ENCODE measurements at regions not wholly inside any gene's neighbourhood (a gene's known extent, or its start where the extent isn't known, plus 50 kb on each side); places are given as distances from the start of the nearest gene placed in this dataset.

- TF ChIP-seq ZNF274 (IDR thresholded peaks at IDR 0.05; ENCODE audit: low read depth, low read length): no peak
- TF ChIP-seq YY1 (IDR thresholded peaks at IDR 0.05; ENCODE audit: insufficient read depth, insufficient read length): no peak
Observed at GRCh38 chr14:38835874-38836273, 267.2 kb downstream of the SEC23A start.
